A549 (cell line): ENCODE measurements at regions not wholly inside any gene's neighbourhood (a gene's known extent, or its start where the extent isn't known, plus 50 kb on each side); places are given as distances from the start of the nearest gene placed in this dataset.

ENCODE experiments used
- ATAC-seq, 2 experiments: fragments of 200-7000 bp in 1 of 2; fragments of >200 bp in 1 of 2; cut with Nextera tagmentation in 1 of 2; cut with Tn5 transposase in 1 of 2; 3 replicates each; pipeline versions ENCODE4 v1.8.0 to v1.9.1; 2018 to 2020; ENCODE audit warnings: mild to moderate bottlenecking in 1 of 2, moderate library complexity in 1 of 2
- CTCF ChIA-PET: fragments of 300-600 bp; sonication (Branson Sonifier 250); formaldehyde crosslinking; extraction: SDS; loops from one replicate; lab custom pipeline; 2021; ENCODE audit warnings: antibody characterized with exemption, inconsistent platforms; lab: Yijun Ruan, JAX
- POLR2A ChIA-PET: fragments of 350-600 bp; formaldehyde crosslinking; extraction: SDS; loops from one replicate; lab custom pipeline; 2021; ENCODE audit warnings: antibody characterized with exemption, inconsistent platforms; lab: Yijun Ruan, JAX
- DNase-seq, 2 experiments: peaks; one replicate each; pipeline versions ENCODE4 v3.0.0 to v3.0.0-alpha.2; 2011 to 2016; ENCODE audit warnings: low read depth in 1 of 2, low spot score in 1 of 2
- FAIRE-seq: peaks from 2 replicates; lab custom pipeline; 2011; peaks lifted over from hg19 to GRCh38; lab: Jason Lieb, UNC
- H3K27ac ChIP-seq, 2 experiments: fragments of >200 bp; sonication (Bioruptor Twin); formaldehyde crosslinking; 3 replicates each; pipeline ENCODE4 v1.5.1; 2016 to 2017
- H3K4me1 ChIP-seq: fragments of >200 bp; sonication (Bioruptor Twin); formaldehyde crosslinking; 3 replicates; pipeline ENCODE4 v1.6.1; 2016
- H3K4me2 ChIP-seq: fragments of >200 bp; sonication (Bioruptor Twin); formaldehyde crosslinking; 3 replicates; pipeline ENCODE4 v1.6.1; 2016
- H3K4me3 ChIP-seq: fragments of >200 bp; sonication (Bioruptor Twin); formaldehyde crosslinking; 3 replicates; pipeline ENCODE4 v1.5.1; 2016
- H3K9me3 ChIP-seq: fragments of >200 bp; sonication (Bioruptor Twin); formaldehyde crosslinking; 3 replicates; pipeline ENCODE4 v1.6.1; 2016
- BHLHE40 ChIP-seq: IDR thresholded peaks from 2 replicates; pipeline ENCODE4 v1.6.1; 2012; ENCODE audit warnings: low read depth, low read length, inconsistent platforms
- CBX2 ChIP-seq: fragments of 200-600 bp; sonication (generic); IDR thresholded peaks from 2 replicates; pipeline ENCODE4 v1.6.1; 2016; ENCODE audit warnings: low read depth, mild to moderate bottlenecking, borderline replicate concordance
- CBX8 ChIP-seq: fragments of 200-600 bp; sonication (generic); IDR thresholded peaks from 2 replicates; pipeline ENCODE4 v1.6.1; 2016
- CEBPB ChIP-seq, 2 experiments: fragments of >200 bp in 1 of 2; sonication (Bioruptor Twin) in 1 of 2; formaldehyde crosslinking in 1 of 2; IDR thresholded peaks; 2 replicates each; pipeline ENCODE4 v1.6.1; 2012 to 2016
- CHD4 ChIP-seq: fragments of 200-600 bp; sonication (generic); IDR thresholded peaks from 2 replicates; pipeline ENCODE4 v1.6.1; 2016; ENCODE audit warnings: antibody characterized with exemption, mild to moderate bottlenecking, borderline replicate concordance
- EP300 ChIP-seq, 2 experiments: fragments of >200 bp; sonication (Bioruptor Twin); formaldehyde crosslinking; IDR thresholded peaks; 2 replicates in 1 of 2; 3 replicates in 1 of 2; pipeline ENCODE4 v1.6.1; 2016 to 2017
- ESRRA ChIP-seq: fragments of 150-350 bp; IDR thresholded peaks from 2 replicates; pipeline ENCODE4 v1.6.1; 2014; ENCODE audit warnings: mild to moderate bottlenecking, low read length, borderline replicate concordance
- FOSB ChIP-seq: fragments of 250-450 bp; sonication (Bioruptor Pico); IDR thresholded peaks from 2 replicates; pipeline ENCODE4 v1.5.0; 2020; ENCODE audit warnings: mild to moderate bottlenecking, moderate library complexity
- FOSL2 ChIP-seq, 2 experiments: fragments of 450-650 bp in 1 of 2; fragments of >200 bp in 1 of 2; sonication (Bioruptor Twin) in 1 of 2; formaldehyde crosslinking; IDR thresholded peaks; 2 replicates each; pipeline versions ENCODE4 v1.5.0 to v1.6.1; 2016 to 2020; ENCODE audit warnings: mild to moderate bottlenecking in 1 of 2, moderate library complexity in 1 of 2
- HEYL ChIP-seq: fragments of 250-450 bp; sonication (Bioruptor Pico); IDR thresholded peaks from 2 replicates; pipeline ENCODE4 v1.8.0; 2021; ENCODE audit warnings: mild to moderate bottlenecking, moderate library complexity
- HOXA7 ChIP-seq: fragments of 250-450 bp; sonication (Bioruptor Pico); IDR thresholded peaks from 2 replicates; pipeline ENCODE4 v1.5.0; 2020; ENCODE audit warnings: mild to moderate bottlenecking, moderate library complexity
- HOXB13 ChIP-seq: fragments of 250-450 bp; sonication (Bioruptor Pico); IDR thresholded peaks from 2 replicates; pipeline ENCODE4 v1.5.0; 2020; ENCODE audit warnings: low read depth, mild to moderate bottlenecking, moderate library complexity
- HOXB5 ChIP-seq: fragments of 250-450 bp; sonication (Bioruptor Pico); IDR thresholded peaks from 2 replicates; pipeline ENCODE4 v1.5.0; 2020; ENCODE audit warnings: mild to moderate bottlenecking, moderate library complexity
- JUNB ChIP-seq: fragments of >200 bp; sonication (Bioruptor Twin); formaldehyde crosslinking; IDR thresholded peaks from 2 replicates; pipeline ENCODE4 v1.6.1; 2016
- KDM1A ChIP-seq: fragments of 200-600 bp; sonication (generic); IDR thresholded peaks from 2 replicates; pipeline ENCODE4 v1.6.1; 2016; ENCODE audit warnings: low read depth, mild to moderate bottlenecking
- MAFK ChIP-seq: fragments of 450-650 bp; IDR thresholded peaks from 2 replicates; pipeline ENCODE4 v1.6.1; 2014; ENCODE audit not compliant: partially characterized antibody
- NR3C1 ChIP-seq: fragments of >200 bp; sonication (Bioruptor Twin); formaldehyde crosslinking; IDR thresholded peaks from 3 replicates; pipeline ENCODE4 v1.6.1; 2017
- PHF8 ChIP-seq: fragments of 200-600 bp; sonication (generic); IDR thresholded peaks from 2 replicates; pipeline ENCODE4 v1.6.1; 2016; ENCODE audit warnings: low read depth, mild to moderate bottlenecking, antibody characterized with exemption, moderate library complexity, borderline replicate concordance
- RARB ChIP-seq: fragments of 250-450 bp; sonication (Bioruptor Pico); IDR thresholded peaks from 2 replicates; pipeline ENCODE4 v1.8.0; 2021; ENCODE audit warnings: mild to moderate bottlenecking, moderate library complexity
- TP53 ChIP-seq: fragments of 250-450 bp; sonication (Bioruptor Pico); IDR thresholded peaks from 2 replicates; pipeline ENCODE4 v1.5.0; 2021; ENCODE audit warnings: mild to moderate bottlenecking, moderate library complexity
- ZC3H11A ChIP-seq: fragments of 450-650 bp; IDR thresholded peaks from 2 replicates; pipeline ENCODE4 v1.6.1; 2014; ENCODE audit warnings: antibody characterized with exemption, mild to moderate bottlenecking
- ZFP36 ChIP-seq: fragments of 450-650 bp; IDR thresholded peaks from 2 replicates; pipeline ENCODE4 v1.6.1; 2014; ENCODE audit warnings: borderline replicate concordance; ENCODE audit not compliant: partially characterized antibody
- ZNF302 ChIP-seq: fragments of 250-450 bp; sonication (Bioruptor Pico); IDR thresholded peaks from 2 replicates; pipeline ENCODE4 v1.9.0; 2021; ENCODE audit warnings: inconsistent platforms, mild to moderate bottlenecking, moderate library complexity
- WGBS: methylation state at CpG from one replicate; pipeline ENCODE4 v1.1.6; 2017; ENCODE audit errors: missing lambda C conversion rate; 5-methylcytosine and 5-hydroxymethylcytosine counted together
- TF ChIP-seq, protein P1 (sequence below): IDR thresholded peaks from 2 replicates; pipeline ENCODE4 v1.6.1; 2012
- TF ChIP-seq, protein P2 (sequence below): IDR thresholded peaks from 2 replicates; pipeline ENCODE4 v1.6.1; 2012
- TF ChIP-seq, protein P3 (sequence below): fragments of 200-600 bp; sonication (generic); IDR thresholded peaks from 2 replicates; pipeline ENCODE4 v1.6.1; 2016; ENCODE audit warnings: antibody characterized with exemption, mild to moderate bottlenecking, moderate library complexity

DNA sequence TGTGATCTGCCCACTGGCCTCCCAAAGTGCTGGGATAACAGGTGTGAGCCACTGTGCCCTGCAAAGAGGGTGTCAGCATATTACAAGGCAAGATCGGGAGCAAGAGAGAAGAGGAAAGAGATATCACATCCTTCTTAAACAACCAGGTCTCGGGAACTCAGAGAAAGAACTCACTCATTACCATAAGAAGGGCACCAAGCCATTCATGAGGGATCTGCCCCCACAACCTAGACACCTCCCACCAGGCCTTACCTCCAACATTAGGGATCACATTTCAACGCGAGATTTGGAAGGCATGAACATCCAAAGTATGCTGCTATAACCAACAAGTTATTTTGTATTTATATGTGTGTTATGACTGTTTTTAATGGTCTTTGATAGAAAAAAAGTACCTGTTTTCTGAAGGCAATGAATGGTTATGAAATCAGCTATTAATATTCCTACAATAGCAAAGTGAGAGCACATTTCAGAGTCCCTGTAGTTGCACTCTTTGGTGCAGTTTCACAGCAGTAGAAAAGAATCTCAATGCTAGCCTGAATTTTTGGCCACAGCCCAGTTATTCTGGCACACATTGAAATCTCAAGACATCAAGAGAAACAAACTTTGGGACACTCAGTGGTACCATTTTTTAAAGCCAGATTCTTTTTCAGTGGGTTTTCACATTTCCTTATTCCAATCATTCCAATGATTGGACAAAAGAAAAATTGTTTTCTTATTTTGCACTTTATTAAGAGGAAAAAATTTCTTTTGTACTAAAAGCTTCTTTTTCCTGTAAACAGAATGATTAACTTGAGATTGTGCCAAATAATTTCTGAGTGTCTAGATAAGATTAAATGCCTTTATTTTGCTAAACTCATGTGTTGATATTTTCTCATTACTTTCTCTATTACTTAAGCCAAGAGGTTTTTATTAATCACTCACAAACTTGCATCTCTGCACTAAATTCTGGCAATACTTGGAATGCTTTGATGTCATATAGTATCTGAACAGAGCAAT lies 582.6 kb upstream of the ATP2B1 start:
- DNase-seq: no peak
- TF ChIP-seq HOXB5 (CRISPR knock-in tag): no peak
- TF ChIP-seq BHLHE40: no peak
- no peak for TF ChIP-seq HEYL
- no peak for TF ChIP-seq ESRRA
- TF ChIP-seq, protein P1, sequence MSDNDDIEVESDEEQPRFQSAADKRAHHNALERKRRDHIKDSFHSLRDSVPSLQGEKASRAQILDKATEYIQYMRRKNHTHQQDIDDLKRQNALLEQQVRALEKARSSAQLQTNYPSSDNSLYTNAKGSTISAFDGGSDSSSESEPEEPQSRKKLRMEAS: no peak
- TF ChIP-seq EP300 (IDR thresholded peaks at IDR 0.05): no peak
- no peak for TF ChIP-seq NR3C1
- no peak for TF ChIP-seq ZNF302 (CRISPR knock-in tag)
- TF ChIP-seq TP53: no peak
- TF ChIP-seq CBX8: no peak
- TF ChIP-seq, protein P2, sequence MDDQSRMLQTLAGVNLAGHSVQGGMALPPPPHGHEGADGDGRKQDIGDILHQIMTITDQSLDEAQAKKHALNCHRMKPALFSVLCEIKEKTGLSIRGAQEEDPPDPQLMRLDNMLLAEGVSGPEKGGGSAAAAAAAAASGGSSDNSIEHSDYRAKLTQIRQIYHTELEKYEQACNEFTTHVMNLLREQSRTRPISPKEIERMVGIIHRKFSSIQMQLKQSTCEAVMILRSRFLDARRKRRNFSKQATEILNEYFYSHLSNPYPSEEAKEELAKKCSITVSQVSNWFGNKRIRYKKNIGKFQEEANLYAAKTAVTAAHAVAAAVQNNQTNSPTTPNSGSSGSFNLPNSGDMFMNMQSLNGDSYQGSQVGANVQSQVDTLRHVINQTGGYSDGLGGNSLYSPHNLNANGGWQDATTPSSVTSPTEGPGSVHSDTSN: no peak
- TF ChIP-seq HOXA7 (CRISPR knock-in tag): no peak
- no peak for TF ChIP-seq KDM1A
- TF ChIP-seq CHD4: no peak
- TF ChIP-seq MAFK: no peak
- no peak for FAIRE-seq
- no peak overlapping the region for H3K4me3 ChIP-seq
- CTCF ChIA-PET: no interaction called here
- peaks cover 10% of the 10 kb centered on the region; the same call in 2 of the 3 replicates for H3K9me3 ChIP-seq
- H3K27ac ChIP-seq: no peak overlapping the region
- no peak for ATAC-seq
- H3K4me2 ChIP-seq: no peak overlapping the region
- POLR2A ChIA-PET: no interaction called here
- no peaks in the 10 kb centered on the region for H3K4me1 ChIP-seq
- WGBS: 79% methylated on average over 4 of the region's 4 CpGs

DNA sequence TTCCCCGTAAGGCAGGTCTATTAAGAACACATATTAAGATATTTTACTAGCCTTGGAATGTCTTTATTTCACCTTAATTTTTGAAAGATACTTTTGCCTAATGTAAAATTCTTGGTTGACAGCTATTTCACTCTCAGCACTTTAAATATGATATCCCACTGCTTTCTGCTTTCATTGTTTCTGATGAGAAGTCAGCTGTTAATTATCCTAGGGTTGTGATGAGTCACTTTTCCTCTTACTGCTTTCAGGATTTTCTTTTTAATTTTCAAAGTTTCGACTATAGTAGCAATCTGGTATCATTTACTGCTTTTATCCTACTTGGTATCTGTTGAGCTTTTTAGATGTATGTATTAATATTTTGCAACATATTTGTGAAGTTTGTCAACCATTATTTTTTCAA lies 578.9 kb upstream of the ATP2B1 start:
- no peak overlapping the region for H3K4me3 ChIP-seq
- no peaks in the 10 kb centered on the region for H3K4me1 ChIP-seq
- H3K9me3 ChIP-seq: peaks cover 13% of the 10 kb centered on the region; the same call in 2 of the 3 replicates
- POLR2A ChIA-PET: no interaction called here
- FAIRE-seq (peak; percentile 56), ATAC-seq (no peak), DNase-seq (no peak)
- WGBS: 40% methylated on average over 2 of the region's 2 CpGs
- H3K4me2 ChIP-seq: no peak overlapping the region
- TF ChIP-seq JUNB (no peak), FOSL2 (IDR thresholded peaks at IDR 0.05) (no peak), FOSL2 (CRISPR knock-in tag; IDR thresholded peaks at IDR 0.05) (peak; percentile 92)
- CTCF ChIA-PET: interaction anchor here (0.7 kb wide), 1 partner anchor 237 kb away, joined by 3 read pairs; no protein-coding TSS in a partner anchor
- H3K27ac ChIP-seq: no peak overlapping the region

DNA sequence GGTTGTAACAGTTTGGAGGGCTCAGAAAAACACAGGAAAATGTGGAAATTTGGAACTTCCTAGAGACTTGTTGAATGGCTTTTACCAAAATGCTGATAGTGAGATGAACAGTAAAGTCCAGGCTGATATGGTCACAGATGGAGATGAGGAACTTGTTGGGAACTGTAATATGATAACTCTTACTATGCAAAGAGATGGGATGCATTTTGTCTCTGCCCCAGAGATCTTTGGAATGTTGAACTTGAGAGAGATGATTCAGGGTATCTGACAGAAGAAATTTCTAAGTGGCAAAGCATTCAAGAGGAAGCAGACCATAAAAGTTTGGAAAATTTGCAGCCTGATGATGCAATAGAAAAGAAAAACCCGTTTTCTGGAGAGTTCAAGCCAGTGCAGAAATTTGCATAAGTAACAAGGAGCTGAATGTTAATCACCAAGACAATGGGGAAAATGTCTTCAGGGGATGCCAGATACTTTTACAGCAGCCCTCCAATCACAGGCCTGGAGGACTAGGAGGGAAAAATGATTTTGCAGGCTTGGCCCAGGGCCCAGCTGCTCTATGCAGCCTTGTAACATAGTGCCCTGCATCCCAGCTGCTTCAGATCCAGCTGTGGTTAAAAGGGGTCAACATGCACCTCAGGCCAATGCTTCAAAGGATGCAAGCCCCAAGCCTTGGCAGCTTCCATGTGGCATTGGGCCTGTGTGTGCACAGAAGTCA lies 572.7 kb upstream of the ATP2B1 start:
- TF ChIP-seq ZFP36: peak; percentile 87
- no peak for TF ChIP-seq KDM1A
- Histone ChIP-seq H3K4me3 (no peak overlapping the region), H3K9me3 (peaks cover 18% of the 10 kb centered on the region; the same call in 2 of the 3 replicates), H3K4me2 (no peak overlapping the region), H3K4me1 (no peaks in the 10 kb centered on the region), H3K27ac (no peak overlapping the region)
- ATAC-seq: no peak
- no peak for DNase-seq
- CTCF ChIA-PET: no interaction called here
- WGBS: 0% methylated on average over 1 of the region's 1 CpG
- no peak for FAIRE-seq
- POLR2A ChIA-PET: no interaction called here

DNA sequence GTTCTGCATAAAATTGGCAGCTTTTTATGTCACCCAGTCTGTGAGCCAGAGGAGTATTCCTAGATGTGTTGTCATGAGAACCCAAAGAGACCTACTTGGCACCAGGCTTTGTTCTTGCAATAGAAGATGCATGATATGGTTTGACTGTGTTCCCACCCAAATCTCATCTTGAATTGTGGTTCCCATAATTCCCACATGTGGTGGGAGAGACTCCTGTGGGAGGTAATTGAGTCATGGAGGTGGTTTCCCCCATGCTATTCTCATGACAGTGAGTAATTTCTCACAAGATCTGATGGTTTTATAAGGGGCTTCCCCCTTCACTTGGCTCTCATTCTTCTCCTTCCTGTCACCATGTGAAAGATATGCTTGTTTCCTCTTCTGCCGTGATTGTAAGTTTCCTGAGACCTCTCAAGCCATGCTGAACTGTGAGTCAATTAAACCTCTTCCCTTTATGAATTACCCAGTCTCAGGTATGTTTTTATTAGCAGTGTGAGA lies 572.0 kb upstream of the ATP2B1 start:
- DNase-seq (no peak), ATAC-seq (no peak), FAIRE-seq (no peak)
- peaks cover 18% of the 10 kb centered on the region; the same call in 2 of the 3 replicates for H3K9me3 ChIP-seq
- H3K4me1 ChIP-seq: no peaks in the 10 kb centered on the region
- no peak overlapping the region for H3K27ac ChIP-seq
- H3K4me2 ChIP-seq: no peak overlapping the region
- ChIA-PET POLR2A (no interaction called here), CTCF (no interaction called here)
- no peak overlapping the region for H3K4me3 ChIP-seq
- 88% methylated on average over 1 of the region's 1 CpG for WGBS
- TF ChIP-seq BHLHE40 (no peak), CEBPB (IDR thresholded peaks at IDR 0.05) (no peak), ZC3H11A (no peak), FOSB (CRISPR knock-in tag) (no peak), PHF8 (no peak), CBX2 (no peak), HOXB13 (CRISPR knock-in tag) (no peak), RARB (CRISPR knock-in tag) (no peak), FOSL2 (IDR thresholded peaks at IDR 0.05) (no peak), FOSL2 (CRISPR knock-in tag; IDR thresholded peaks at IDR 0.05) (no peak)
- TF ChIP-seq, protein P3, sequence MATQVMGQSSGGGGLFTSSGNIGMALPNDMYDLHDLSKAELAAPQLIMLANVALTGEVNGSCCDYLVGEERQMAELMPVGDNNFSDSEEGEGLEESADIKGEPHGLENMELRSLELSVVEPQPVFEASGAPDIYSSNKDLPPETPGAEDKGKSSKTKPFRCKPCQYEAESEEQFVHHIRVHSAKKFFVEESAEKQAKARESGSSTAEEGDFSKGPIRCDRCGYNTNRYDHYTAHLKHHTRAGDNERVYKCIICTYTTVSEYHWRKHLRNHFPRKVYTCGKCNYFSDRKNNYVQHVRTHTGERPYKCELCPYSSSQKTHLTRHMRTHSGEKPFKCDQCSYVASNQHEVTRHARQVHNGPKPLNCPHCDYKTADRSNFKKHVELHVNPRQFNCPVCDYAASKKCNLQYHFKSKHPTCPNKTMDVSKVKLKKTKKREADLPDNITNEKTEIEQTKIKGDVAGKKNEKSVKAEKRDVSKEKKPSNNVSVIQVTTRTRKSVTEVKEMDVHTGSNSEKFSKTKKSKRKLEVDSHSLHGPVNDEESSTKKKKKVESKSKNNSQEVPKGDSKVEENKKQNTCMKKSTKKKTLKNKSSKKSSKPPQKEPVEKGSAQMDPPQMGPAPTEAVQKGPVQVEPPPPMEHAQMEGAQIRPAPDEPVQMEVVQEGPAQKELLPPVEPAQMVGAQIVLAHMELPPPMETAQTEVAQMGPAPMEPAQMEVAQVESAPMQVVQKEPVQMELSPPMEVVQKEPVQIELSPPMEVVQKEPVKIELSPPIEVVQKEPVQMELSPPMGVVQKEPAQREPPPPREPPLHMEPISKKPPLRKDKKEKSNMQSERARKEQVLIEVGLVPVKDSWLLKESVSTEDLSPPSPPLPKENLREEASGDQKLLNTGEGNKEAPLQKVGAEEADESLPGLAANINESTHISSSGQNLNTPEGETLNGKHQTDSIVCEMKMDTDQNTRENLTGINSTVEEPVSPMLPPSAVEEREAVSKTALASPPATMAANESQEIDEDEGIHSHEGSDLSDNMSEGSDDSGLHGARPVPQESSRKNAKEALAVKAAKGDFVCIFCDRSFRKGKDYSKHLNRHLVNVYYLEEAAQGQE: no peak
